HCT116 (cell line): ENCODE measurements at regions not wholly inside any gene's neighbourhood (a gene's known extent, or its start where the extent isn't known, plus 50 kb on each side); places are given as distances from the start of the nearest gene placed in this dataset.
"Not testable (repeated sequence)": the region's sequence is repeated elsewhere in the genome, so short reads cannot be mapped to it uniquely, and the experiment has no call there.

Experiments used
- CBX3 ChIP-seq: IDR thresholded peaks from 2 replicates; pipeline ENCODE4 v1.6.1; 2012; ENCODE audit warnings: low read depth
- EZH2 ChIP-seq: fragments of 200-600 bp; sonication (generic); IDR thresholded peaks from 2 replicates; pipeline ENCODE4 v1.6.1; 2017; ENCODE audit warnings: antibody characterized with exemption, mixed run types
- MAX ChIP-seq: IDR thresholded peaks from 2 replicates; pipeline ENCODE4 v1.6.1; 2012

DNA sequence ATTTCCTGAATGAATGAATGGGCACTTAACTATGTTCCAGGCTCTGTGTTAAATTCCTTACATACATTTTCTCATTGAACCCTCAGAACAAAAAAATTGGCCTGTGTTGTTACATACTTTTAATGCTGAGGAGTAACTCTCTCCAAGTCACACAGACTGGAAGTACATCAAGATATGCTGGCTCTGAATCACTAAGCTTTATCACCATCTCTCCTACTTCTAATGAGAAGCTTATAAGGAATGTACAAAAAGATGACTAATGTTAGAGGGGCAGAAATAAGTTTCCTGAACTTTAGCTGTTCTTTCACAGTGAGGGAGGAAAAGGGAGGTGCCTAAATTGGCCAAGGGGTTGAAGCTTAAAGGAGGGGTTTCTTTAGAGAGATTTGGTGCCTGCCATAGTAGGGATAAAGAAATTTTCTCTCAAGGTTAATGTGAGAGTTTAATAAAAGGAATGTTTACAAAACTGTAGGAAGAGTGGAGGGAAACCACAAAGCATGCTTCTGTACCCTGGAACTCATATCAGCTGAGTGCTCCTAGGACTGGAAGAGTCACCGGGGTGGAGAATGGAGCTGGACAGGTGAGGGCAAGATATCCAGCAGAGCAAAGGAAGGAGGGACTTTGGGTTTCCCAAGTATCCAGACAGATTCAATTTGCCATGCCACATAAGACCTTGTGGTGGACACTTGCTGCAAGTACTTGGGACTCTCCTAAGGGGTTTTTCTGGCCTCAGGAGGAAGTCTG lies 1718.4 kb downstream of the KHDRBS2 start:
- not testable (repeated sequence) for TF ChIP-seq MAX, EZH2, CBX3
